NCI-H69 (cell line): ENCODE measurements at regions not wholly inside any gene's neighbourhood (a gene's known extent, or its start where the extent isn't known, plus 50 kb on each side); places are given as distances from the start of the nearest gene placed in this dataset.

ENCODE experiments used
- DNase-seq: peaks from one replicate; lab custom pipeline; 2025; lab: John Stamatoyannopoulos, UW

- DNase-seq: no peak
Observed at GRCh38 chr4:136551753-136552152, 980.5 kb downstream of the PCDH18 start.

- DNase-seq: no peak
Observed at GRCh38 chr4:136540747-136541146, 991.5 kb downstream of the PCDH18 start.

GRCh38 chr4:136528131-136528530 is 1004.2 kb downstream of the PCDH18 start:
- DNase-seq: no peak

- DNase-seq: no peak
Observed at GRCh38 chr4:136526517-136526916, 1005.8 kb downstream of the PCDH18 start.

GRCh38 chr4:136524039-136524438 is 1008.3 kb downstream of the PCDH18 start:
- no peak for DNase-seq

- DNase-seq: no peak
Observed at GRCh38 chr4:136516371-136516770, 1015.9 kb downstream of the PCDH18 start.

GRCh38 chr4:136505020-136505419 is 1027.3 kb downstream of the PCDH18 start:
- DNase-seq: peak; percentile 81

- no peak for DNase-seq
Observed at GRCh38 chr4:136495851-136496250, 1036.4 kb downstream of the PCDH18 start.

GRCh38 chr4:136495076-136495475 is 1037.2 kb downstream of the PCDH18 start:
- DNase-seq: no peak

- DNase-seq: no peak
Observed at GRCh38 chr4:136489101-136489500, 1043.2 kb downstream of the PCDH18 start.

- DNase-seq: no peak
Observed at GRCh38 chr4:136484996-136485395, 1047.3 kb downstream of the PCDH18 start.

- no peak for DNase-seq
Observed at GRCh38 chr4:136476753-136477152, 1055.5 kb downstream of the PCDH18 start.

GRCh38 chr4:136471051-136471450 is 1061.2 kb downstream of the PCDH18 start:
- no peak for DNase-seq

GRCh38 chr4:136465691-136466090 is 1066.6 kb downstream of the PCDH18 start:
- no peak for DNase-seq

- no peak for DNase-seq
Observed at GRCh38 chr4:136463941-136464340, 1068.4 kb downstream of the PCDH18 start.

GRCh38 chr4:136461533-136461932 is 1070.8 kb downstream of the PCDH18 start:
- no peak for DNase-seq

- no peak for DNase-seq
Observed at GRCh38 chr4:136458326-136458725, 1074.0 kb downstream of the PCDH18 start.

- DNase-seq: no peak
Observed at GRCh38 chr4:136457577-136457976, 1074.7 kb downstream of the PCDH18 start.

- DNase-seq: no peak
Observed at GRCh38 chr4:136457004-136457403, 1075.3 kb downstream of the PCDH18 start.

GRCh38 chr4:136443006-136443405 is 1089.3 kb downstream of the PCDH18 start:
- no peak for DNase-seq

- DNase-seq: no peak
Observed at GRCh38 chr4:136442447-136442846, 1089.8 kb downstream of the PCDH18 start.

- no peak for DNase-seq
Observed at GRCh38 chr4:136441629-136442282, 1090.5 kb downstream of the PCDH18 start.

- no peak for DNase-seq
Observed at GRCh38 chr4:136438645-136439044, 1093.6 kb downstream of the PCDH18 start.

GRCh38 chr4:136424052-136424451 is 1108.2 kb downstream of the PCDH18 start:
- DNase-seq: peak; percentile 52
